IMR-90 (cell line): ENCODE measurements at regions not wholly inside any gene's neighbourhood (a gene's known extent, or its start where the extent isn't known, plus 50 kb on each side); places are given as distances from the start of the nearest gene placed in this dataset.

Experiments
- ATAC-seq: fragments of 200-7000 bp; cut with Tn5 transposase; 2 replicates; pipeline ENCODE4 v1.9.1; 2020; ENCODE audit warnings: low read depth, mild to moderate bottlenecking, moderate library complexity
- BruUV-seq: library from RNA; stranded (reverse); fragments of 400-500 nt; replicated peaks from 2 replicates; lab custom pipeline; 2021; lab: Mats Ljungman, UMichigan
- CTCF ChIA-PET: fragments of 300-600 bp; formaldehyde crosslinking; extraction: SDS; loops from one replicate; lab custom pipeline; 2021; ENCODE audit warnings: antibody characterized with exemption; lab: Yijun Ruan, JAX
- POLR2A ChIA-PET: fragments of 300-600 bp; sonication (Branson Sonifier 250); formaldehyde crosslinking; loops from one replicate; lab custom pipeline; 2022; ENCODE audit warnings: antibody characterized with exemption; ENCODE audit not compliant: unreplicated experiment; lab: Charles Lee
- DNase-seq: peaks from one replicate; pipeline ENCODE4 v3.0.0; 2013
- H2AFZ ChIP-seq: replicated peaks from 2 replicates; pipeline ENCODE3; 2013; ENCODE audit warnings: low read length, mild to moderate bottlenecking; ENCODE audit not compliant: poor library complexity
- H2AK5ac ChIP-seq: 2 replicates; pipeline ENCODE4 v1.6.1; 2013; ENCODE audit warnings: low read depth, low read length, inconsistent platforms
- H2AK9ac ChIP-seq: replicated peaks from 2 replicates; pipeline ENCODE3; 2013; ENCODE audit warnings: mild to moderate bottlenecking, low read depth, low read length, moderate library complexity; ENCODE audit not compliant: poor library complexity
- H2BK120ac ChIP-seq: 2 replicates; pipeline ENCODE4 v1.6.1; 2013; ENCODE audit warnings: low read depth, low read length, inconsistent platforms
- H2BK15ac ChIP-seq: 3 replicates; pipeline ENCODE4 v1.6.1; 2013; ENCODE audit warnings: low read depth, low read length, inconsistent platforms
- H2BK20ac ChIP-seq: 2 replicates; pipeline ENCODE4 v1.6.1; 2013; ENCODE audit warnings: low read depth, mild to moderate bottlenecking, inconsistent platforms, low read length, moderate library complexity
- H2BK5ac ChIP-seq: 2 replicates; pipeline ENCODE4 v1.6.1; 2013; ENCODE audit warnings: mild to moderate bottlenecking, low read depth, low read length, inconsistent platforms; ENCODE audit not compliant: poor library complexity, severe bottlenecking
- H3K14ac ChIP-seq: replicated peaks from 2 replicates; pipeline ENCODE4 v1.6.1; 2013; ENCODE audit warnings: low read depth, low read length, inconsistent platforms
- H3K18ac ChIP-seq: 2 replicates; pipeline ENCODE4 v1.6.1; 2013; ENCODE audit warnings: low read depth, low read length, control low read depth
- H3K23ac ChIP-seq: 2 replicates; pipeline ENCODE4 v1.6.1; 2013; ENCODE audit warnings: low read depth, low read length, inconsistent platforms
- H3K27ac ChIP-seq: 2 replicates; pipeline ENCODE4 v1.5.1; 2013; ENCODE audit warnings: mild to moderate bottlenecking, control low read depth, low read length; ENCODE audit not compliant: insufficient read depth
- H3K27me3 ChIP-seq: 2 replicates; pipeline ENCODE4 v1.6.1; 2013; ENCODE audit warnings: low read length; ENCODE audit not compliant: control insufficient read depth, insufficient read depth
- H3K36me3 ChIP-seq: 2 replicates; pipeline ENCODE4 v1.6.1; 2013; ENCODE audit warnings: low read length, mixed read lengths; ENCODE audit not compliant: control insufficient read depth, insufficient read depth
- H3K4ac ChIP-seq: 2 replicates; pipeline ENCODE4 v1.6.1; 2013; ENCODE audit warnings: low read depth, low read length, inconsistent platforms
- H3K4me1 ChIP-seq: 2 replicates; pipeline ENCODE4 v1.6.1; 2013; ENCODE audit warnings: low read length, mixed read lengths; ENCODE audit not compliant: control insufficient read depth, insufficient read depth
- H3K4me2 ChIP-seq: 2 replicates; pipeline ENCODE4 v1.6.1; 2013; ENCODE audit warnings: low read depth, mild to moderate bottlenecking, control low read depth, low read length, moderate library complexity
- H3K4me3 ChIP-seq: 2 replicates; pipeline ENCODE4 v1.5.1; 2013; ENCODE audit warnings: low read depth, mild to moderate bottlenecking, control low read depth, low read length, moderate library complexity; ENCODE audit not compliant: insufficient read depth
- H3K56ac ChIP-seq: 2 replicates; pipeline ENCODE4 v1.6.1; 2013; ENCODE audit warnings: low read length, inconsistent platforms; ENCODE audit not compliant: insufficient read depth; ENCODE audit errors: extremely low read depth
- H3K79me1 ChIP-seq, 2 experiments: 2 replicates each; pipeline ENCODE4 v1.6.1; 2013; ENCODE audit warnings: low read length in 2 of 2, inconsistent platforms in 1 of 2, low read depth in 1 of 2
- H3K9ac ChIP-seq: 2 replicates; pipeline ENCODE4 v1.6.1; 2013; ENCODE audit warnings: low read depth, low read length, control low read depth
- H3K9me1 ChIP-seq: 2 replicates; pipeline ENCODE4 v1.6.1; 2013; ENCODE audit warnings: low read length, inconsistent platforms; ENCODE audit not compliant: insufficient read depth
- H3K9me3 ChIP-seq: 2 replicates; pipeline ENCODE4 v1.6.1; 2013; ENCODE audit warnings: low read length; ENCODE audit not compliant: control insufficient read depth, insufficient read depth
- H4K20me1 ChIP-seq: 2 replicates; pipeline ENCODE4 v1.6.1; 2013; ENCODE audit warnings: low read length, inconsistent platforms; ENCODE audit not compliant: insufficient read depth
- H4K5ac ChIP-seq: 2 replicates; pipeline ENCODE4 v1.6.1; 2013; ENCODE audit warnings: mild to moderate bottlenecking, low read depth, low read length, control low read depth
- H4K8ac ChIP-seq, 2 experiments: 2 replicates each; pipeline ENCODE4 v1.6.1; 2013; ENCODE audit warnings: low read depth in 2 of 2, low read length in 2 of 2, control low read depth in 1 of 2, inconsistent platforms in 1 of 2
- H4K91ac ChIP-seq: 2 replicates; pipeline ENCODE4 v1.6.1; 2013; ENCODE audit warnings: low read depth, low read length, inconsistent platforms; ENCODE audit not compliant: insufficient read depth
- BHLHE40 ChIP-seq: fragments of 150-350 bp; IDR thresholded peaks from 2 replicates; pipeline ENCODE4 v1.6.1; 2016; ENCODE audit warnings: mild to moderate bottlenecking, low read depth, low read length
- CEBPB ChIP-seq: IDR thresholded peaks from 2 replicates; pipeline ENCODE4 v1.6.1; 2012; ENCODE audit warnings: low read depth, low read length, improper control_type of control experiment
- CHD1 ChIP-seq: IDR thresholded peaks from 2 replicates; pipeline ENCODE4 v1.6.1; 2012; ENCODE audit warnings: low read depth, low read length, improper control_type of control experiment
- CTCF ChIP-seq: conservative IDR thresholded peaks from 2 replicates; pipeline ENCODE4 v1.5.1; 2012; ENCODE audit warnings: mild to moderate bottlenecking, low read depth, low read length, improper control_type of control experiment
- MAFK ChIP-seq: IDR thresholded peaks from 2 replicates; pipeline ENCODE4 v1.6.1; 2012; ENCODE audit warnings: low read depth, low read length, improper control_type of control experiment
- MXI1 ChIP-seq: IDR thresholded peaks from 2 replicates; pipeline ENCODE4 v1.6.1; 2012; ENCODE audit warnings: low read depth, mild to moderate bottlenecking, low read length, moderate library complexity, borderline replicate concordance
- NFE2L2 ChIP-seq: fragments of 150-350 bp; IDR thresholded peaks from 2 replicates; pipeline ENCODE4 v1.6.1; 2016; ENCODE audit warnings: low read depth, mild to moderate bottlenecking, low read length
- POLR2A ChIP-seq: IDR thresholded peaks from 2 replicates; pipeline ENCODE4 v1.6.1; 2012; ENCODE audit warnings: mild to moderate bottlenecking, low read depth, low read length
- RAD21 ChIP-seq: IDR thresholded peaks from 2 replicates; pipeline ENCODE4 v1.6.1; 2012; ENCODE audit warnings: low read length, improper control_type of control experiment
- RFX5 ChIP-seq: IDR thresholded peaks from 2 replicates; pipeline ENCODE4 v1.8.0; 2012; ENCODE audit warnings: low read depth, mild to moderate bottlenecking, low read length, moderate library complexity
- SMC3 ChIP-seq: fragments of 150-350 bp; IDR thresholded peaks from 2 replicates; pipeline ENCODE4 v1.6.1; 2016; ENCODE audit warnings: low read depth, mild to moderate bottlenecking, antibody characterized with exemption, low read length, moderate library complexity
- USF2 ChIP-seq: fragments of 150-350 bp; IDR thresholded peaks from 2 replicates; pipeline ENCODE4 v1.6.1; 2017; ENCODE audit warnings: mild to moderate bottlenecking, antibody characterized with exemption, low read length, low read depth
- WGBS, 2 experiments: methylation state at CpG; one replicate each; pipeline versions ENCODE4 v1.1.5 to v1.1.7; 2013; ENCODE audit warnings: missing lambda C conversion rate in 2 of 2; ENCODE audit not compliant: insufficient read length in 1 of 2; ENCODE audit errors: extremely low coverage in 2 of 2; 5-methylcytosine and 5-hydroxymethylcytosine counted together
- dilution Hi-C: fragments of 300-500 bp; cut with HindIII; formaldehyde crosslinking; loops from one replicate; pipeline ENCODE4 v1.14.3; 2018; ENCODE audit warnings: low sequenced_read_pairs; ENCODE audit not compliant: unreplicated experiment
- in situ Hi-C: fragments of 300-500 bp; cut with MboI; formaldehyde crosslinking; loops from 3 replicates; pipeline ENCODE4 v1.14.3; 2019; ENCODE audit warnings: low sequenced_read_pairs, inconsistent platforms, mixed read lengths
- intact Hi-C: fragments of 100-400 bp; cut with micrococcal nuclease; formaldehyde crosslinking; loops from 2 replicates; pipeline ENCODE4 v1.10.0; 2022

- intact Hi-C loops, result no loop called here
- ChIA-PET POLR2A (no interaction called here), CTCF (no interaction called here)
- TF ChIP-seq SMC3, result no peak
- TF ChIP-seq POLR2A, result no peak
- TF ChIP-seq CEBPB, result no peak
- TF ChIP-seq RFX5, result no peak
- no peak for TF ChIP-seq MAFK
- TF ChIP-seq NFE2L2, result no peak
- no peak for TF ChIP-seq BHLHE40
- no peak for TF ChIP-seq USF2
- TF ChIP-seq CHD1, result no peak
- TF ChIP-seq MXI1, result no peak
- TF ChIP-seq CTCF, result no peak
- no peak for TF ChIP-seq RAD21
- Histone ChIP-seq H3K18ac (no peak overlapping the region), H3K4me3 (no peak overlapping the region), H4K5ac (no peak overlapping the region), H3K9me3 (no peaks in the 10 kb centered on the region), H3K27me3 (peaks cover 34% of the 10 kb centered on the region; the same call in 1 of the 2 replicates), H2BK15ac (no peak overlapping the region), H2BK20ac (no peak overlapping the region), H3K79me1 (no peaks in the 10 kb centered on the region), H3K9me1 (no peaks in the 10 kb centered on the region), H3K27ac (no peak overlapping the region), H3K14ac (no peak overlapping the region), H3K4ac (no peak overlapping the region), H3K4me2 (no peak overlapping the region), H2BK120ac (no peak overlapping the region), H4K8ac (no peak overlapping the region), H4K20me1 (no peaks in the 10 kb centered on the region), H2AK5ac (no peak overlapping the region), H3K23ac (no peak overlapping the region), H3K56ac (no peak overlapping the region), H4K91ac (no peak overlapping the region), H2AK9ac (peak overlapping the region; percentile 15), H3K36me3 (no peaks in the 10 kb centered on the region), H3K4me1 (peaks cover 2% of the 10 kb centered on the region; the same call in 1 of the 2 replicates), H2AFZ (no peak overlapping the region), H3K9ac (no peak overlapping the region), H2BK5ac (no peak overlapping the region)
- dilution Hi-C loops, result no loop called here
- 40% methylated on average over 1 of the region's 6 CpGs; no CpG with 5 or more reads in 1 of the 2 experiments for WGBS, 2 experiments
- DNase-seq (no peak), ATAC-seq (no peak)
- BruUV-seq, result no TSS peak
- in situ Hi-C loops, result no loop called here
Measured at GRCh38 chr22:27440304-27440865, 361.2 kb downstream of the MN1 start.
